ENCODE measurements at regions not wholly inside any gene's neighbourhood (a gene's known extent, or its start where the extent isn't known, plus 50 kb on each side); places are given as distances from the start of the nearest gene placed in this dataset.
"Not testable (repeated sequence)": the region's sequence is repeated elsewhere in the genome, so short reads cannot be mapped to it uniquely, and the experiment has no call there.

DNA sequence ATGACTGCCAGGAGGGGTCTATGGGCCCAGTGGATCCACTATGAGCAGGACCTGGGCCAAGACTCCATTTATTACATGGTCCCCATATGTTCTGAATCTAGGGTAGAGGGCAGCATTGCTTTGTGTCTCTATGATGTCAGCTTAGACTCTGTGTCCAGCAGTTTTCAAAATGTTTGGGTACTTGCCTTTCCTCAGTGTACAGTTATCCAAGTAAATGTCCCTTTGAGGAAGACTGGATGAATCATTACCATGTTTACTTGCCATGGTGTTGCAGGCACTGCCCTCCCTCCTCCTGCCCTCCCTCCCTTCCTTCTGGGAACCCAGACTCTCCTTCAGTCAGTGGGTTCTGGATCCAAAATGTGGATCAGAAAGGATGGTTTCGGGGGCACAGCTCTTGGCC is 108.6 kb downstream of the NRN1 start:
- no peak for DNase-seq (ENCODE audit: low read depth, low spot score)

- DNase-seq (ENCODE audit: low read depth, low spot score): no peak
Observed at GRCh38 chr6:5896476-5897200, 110.1 kb downstream of the NRN1 start.

DNA sequence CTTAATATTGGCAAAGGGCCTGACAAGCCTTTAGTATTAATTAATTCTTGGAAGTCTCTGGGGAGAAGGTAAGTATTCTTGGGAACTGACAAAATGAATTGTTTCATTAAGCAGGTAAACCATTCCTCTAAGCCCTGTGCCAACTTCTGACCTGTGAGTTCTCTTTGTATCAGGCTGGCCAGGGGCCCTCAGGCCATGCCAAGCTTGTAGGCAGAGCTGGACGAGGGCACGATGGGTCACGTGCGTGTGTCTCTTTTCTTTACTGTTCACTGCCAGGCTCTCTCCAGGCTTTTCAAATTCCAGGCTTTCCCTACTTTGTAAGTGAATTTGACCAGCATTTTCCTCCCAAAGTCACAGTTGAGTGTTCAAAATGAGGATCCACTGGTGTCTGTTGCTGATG is 112.4 kb downstream of the NRN1 start:
- DNase-seq (ENCODE audit: low read depth, low spot score): no peak

- no peak for DNase-seq (ENCODE audit: low read depth, low spot score)
Observed at GRCh38 chr6:5893295-5893694, 113.4 kb downstream of the NRN1 start.

DNA sequence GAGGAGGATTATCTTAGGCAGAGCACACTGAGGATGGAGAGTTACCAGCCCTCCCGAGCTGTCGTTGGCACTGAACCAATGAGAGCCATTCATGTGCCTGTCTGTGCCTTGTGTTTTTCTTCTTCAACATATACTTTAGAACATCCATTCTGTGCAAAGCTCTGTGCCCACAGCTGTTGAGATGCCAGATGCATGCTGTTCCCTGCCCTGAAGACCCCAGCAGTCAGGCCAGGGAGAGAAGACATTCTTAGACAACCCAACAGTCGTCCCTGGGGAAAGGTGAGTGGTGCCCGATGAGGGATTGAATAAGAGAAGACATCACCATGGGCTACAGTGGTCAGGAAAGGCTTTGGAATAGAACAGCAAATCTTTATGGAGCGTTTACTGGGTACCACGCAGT is 114.1 kb downstream of the NRN1 start:
- no peak for DNase-seq (ENCODE audit: low read depth, low spot score)

DNA sequence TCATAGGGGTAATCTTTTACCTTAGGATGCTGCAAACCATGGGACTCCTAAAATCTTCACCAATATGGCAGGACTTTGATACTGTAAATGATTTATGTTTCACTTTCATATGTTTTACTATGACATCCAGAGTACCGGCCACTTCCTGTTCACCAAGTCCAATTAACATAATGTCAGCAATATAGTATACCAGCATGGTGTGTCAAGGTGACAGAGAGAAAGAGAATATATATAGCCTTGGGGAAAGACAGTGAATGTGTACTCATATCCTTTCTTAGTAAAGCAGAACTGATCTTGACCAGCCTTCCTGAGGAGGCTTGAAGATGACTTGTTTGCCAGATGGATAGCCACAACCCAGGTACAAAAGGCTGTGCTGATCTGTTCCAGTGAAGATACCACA is 127.9 kb downstream of the NRN1 start:
- DNase-seq (ENCODE audit: low read depth, low spot score): no peak

DNA sequence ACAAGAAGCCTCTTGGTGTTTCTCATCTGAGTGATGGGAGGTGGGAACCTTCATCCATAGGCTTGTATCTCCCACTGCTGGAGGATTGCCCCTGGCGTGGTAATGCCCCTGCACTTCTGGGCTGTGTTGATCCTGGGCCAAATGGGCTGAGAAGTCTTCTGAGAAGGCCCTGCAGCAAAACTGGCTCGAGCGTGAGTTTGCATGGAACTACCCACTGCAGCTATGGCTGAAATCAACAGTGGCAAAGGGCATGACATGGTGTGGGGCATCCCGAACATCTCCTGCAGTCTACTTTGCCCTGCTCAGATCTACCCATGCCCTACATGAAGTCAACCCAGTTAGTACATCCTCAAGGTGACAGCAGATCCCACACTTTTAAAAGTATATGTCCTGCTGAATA is 130.6 kb downstream of the NRN1 start:
- no peak for DNase-seq (ENCODE audit: low read depth, low spot score)

- DNase-seq (ENCODE audit: low read depth, low spot score): not testable (repeated sequence)
Observed at GRCh38 chr6:5873976-5874375, 132.7 kb downstream of the NRN1 start.

GRCh38 chr6:5871296-5871695 is 135.4 kb downstream of the NRN1 start:
- DNase-seq (ENCODE audit: low read depth, low spot score): no peak

GRCh38 chr6:5869676-5870075 is 137.0 kb downstream of the NRN1 start:
- DNase-seq (ENCODE audit: low read depth, low spot score): no peak

GRCh38 chr6:5869261-5869660 is 137.5 kb downstream of the NRN1 start:
- DNase-seq (ENCODE audit: low read depth, low spot score): no peak

- DNase-seq (ENCODE audit: low read depth, low spot score): no peak
Observed at GRCh38 chr6:5866547-5867051, 140.1 kb downstream of the NRN1 start.

- no peak for DNase-seq (ENCODE audit: low read depth, low spot score)
Observed at GRCh38 chr6:5865506-5866031, 141.2 kb downstream of the NRN1 start.

- DNase-seq (ENCODE audit: low read depth, low spot score): no peak
Observed at GRCh38 chr6:5860849-5861248, 145.9 kb downstream of the NRN1 start.

GRCh38 chr6:5855787-5856470 is 150.8 kb downstream of the NRN1 start:
- no peak for DNase-seq (ENCODE audit: low read depth, low spot score)

GRCh38 chr6:5854899-5855298 is 151.8 kb downstream of the NRN1 start:
- no peak for DNase-seq (ENCODE audit: low read depth, low spot score)

DNA sequence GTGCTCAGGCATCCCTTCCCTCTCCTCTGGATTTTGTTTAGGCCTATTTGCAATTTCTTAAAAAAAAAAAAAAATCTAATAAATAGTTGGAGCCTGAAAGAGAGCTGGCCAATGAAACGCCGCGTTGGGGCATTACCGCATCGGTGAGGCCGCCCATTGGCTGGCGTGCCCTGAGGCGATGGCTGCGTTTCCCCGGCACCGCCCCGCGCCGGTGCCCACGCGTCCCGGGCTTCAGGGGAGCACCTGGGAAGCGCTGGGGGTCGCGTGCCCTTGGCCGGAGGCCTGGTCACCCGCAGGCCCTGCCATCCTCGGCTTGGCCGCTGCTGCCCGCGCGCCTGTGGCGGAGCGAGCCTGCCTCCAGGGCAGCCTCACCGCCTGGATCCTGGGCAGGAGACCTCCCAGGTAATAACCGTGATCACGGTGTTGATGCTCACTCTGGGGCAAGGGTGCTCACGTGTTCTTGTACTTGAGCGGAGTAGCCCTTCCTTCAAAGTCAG is 155.4 kb downstream of the NRN1 start:
- no peak for DNase-seq (ENCODE audit: low read depth, low spot score)

DNA sequence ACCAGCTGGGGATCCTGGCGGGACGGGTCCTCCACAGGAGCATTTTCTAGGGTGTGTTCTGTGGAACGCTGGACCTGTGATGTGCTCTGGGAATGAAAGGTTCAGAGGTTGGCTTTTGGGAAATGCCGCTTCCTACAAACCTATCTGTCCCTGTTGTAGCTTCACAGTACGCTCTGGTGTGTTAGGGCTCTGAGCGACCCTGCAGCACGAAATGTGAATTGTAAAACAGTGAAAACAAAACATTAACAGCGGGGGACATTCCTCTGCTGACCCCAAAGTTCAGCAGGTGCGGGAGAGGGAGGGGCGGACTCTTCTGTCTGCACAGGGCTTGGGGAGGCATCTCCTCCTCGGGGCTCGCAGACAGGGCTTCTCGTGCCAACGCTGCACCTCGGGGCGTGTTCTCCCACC is 155.9 kb downstream of the NRN1 start:
- no peak for DNase-seq (ENCODE audit: low read depth, low spot score)

DNA sequence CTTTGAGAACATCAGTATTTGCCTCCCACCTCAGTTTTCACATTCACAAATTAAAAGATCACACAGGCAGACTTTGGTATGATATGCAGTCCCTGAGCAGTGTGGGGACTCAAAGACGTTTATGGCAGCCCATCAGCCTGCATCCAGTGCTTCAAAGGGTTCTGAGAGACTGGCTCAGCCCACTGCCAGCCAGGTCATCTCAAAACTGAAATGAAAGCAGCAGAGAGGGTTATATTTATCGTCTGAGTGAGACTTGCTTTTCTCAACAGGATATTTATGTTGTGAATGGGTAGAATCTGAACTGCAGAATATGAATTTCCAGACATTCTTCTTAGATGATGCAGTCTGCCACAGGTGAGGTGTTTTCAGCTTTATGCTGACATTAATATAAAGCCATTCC is 159.8 kb downstream of the NRN1 start:
- DNase-seq (ENCODE audit: low read depth, low spot score): no peak

DNA sequence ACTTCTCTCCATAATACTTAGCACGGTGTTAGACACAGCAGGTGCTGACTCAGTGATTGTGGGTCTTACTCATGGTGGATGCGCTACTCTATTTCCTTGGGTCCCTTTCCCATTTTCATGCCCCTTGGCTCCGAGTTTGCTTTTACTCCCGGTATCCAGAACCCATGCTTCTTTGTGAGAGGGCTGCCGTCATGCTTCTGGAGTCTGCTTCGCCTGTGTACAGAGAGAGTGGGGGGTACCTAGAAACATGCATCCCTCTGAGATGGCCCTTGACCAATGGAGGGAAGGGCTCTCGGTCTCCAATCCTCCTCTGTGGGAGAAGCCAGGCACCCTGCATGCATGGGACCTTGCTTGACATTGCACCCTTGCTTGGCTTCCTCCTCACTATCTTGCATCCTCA is 160.4 kb downstream of the NRN1 start:
- no peak for DNase-seq (ENCODE audit: low read depth, low spot score)

- DNase-seq (ENCODE audit: low read depth, low spot score): no peak
Observed at GRCh38 chr6:5843078-5843477, 163.6 kb downstream of the NRN1 start.

DNA sequence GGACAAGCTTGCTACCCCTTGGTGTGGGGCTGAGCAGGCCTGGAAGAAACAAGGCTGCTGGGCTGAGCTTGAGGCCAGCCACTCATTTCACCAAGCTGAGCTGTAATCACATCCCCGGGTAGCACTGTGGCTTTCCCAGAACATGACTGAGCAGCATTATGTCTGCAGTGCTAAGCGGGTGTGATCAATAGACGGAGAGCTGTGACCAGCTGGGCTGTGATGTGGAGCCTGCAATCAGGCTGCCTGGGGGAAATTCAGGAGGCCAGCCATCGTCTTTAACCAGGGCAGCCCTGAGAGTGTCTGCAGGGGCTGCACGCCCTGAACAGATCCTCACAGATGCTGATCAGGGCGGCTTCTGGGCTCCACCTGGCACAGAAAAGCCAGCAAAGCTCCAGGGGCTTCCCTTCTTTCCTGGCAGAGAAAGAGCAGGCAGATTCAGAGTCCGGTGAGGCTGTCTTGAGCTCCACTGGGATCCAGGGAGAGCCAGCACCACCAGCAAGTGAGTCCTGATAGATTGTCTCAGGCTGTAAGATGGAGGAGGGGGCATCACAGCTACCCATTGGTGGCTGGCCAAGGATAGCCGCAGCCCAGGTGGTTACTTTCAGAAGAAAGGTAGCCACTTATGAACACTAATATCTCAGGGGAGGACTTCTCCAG is 165.9 kb downstream of the NRN1 start:
- DNase-seq (ENCODE audit: low read depth, low spot score): no peak

Measured in smooth muscle cell of the brain vasculature (primary cell).